ENCODE measurements at regions not wholly inside any gene's neighbourhood (a gene's known extent, or its start where the extent isn't known, plus 50 kb on each side); places are given as distances from the start of the nearest gene placed in this dataset.
"Not testable (repeated sequence)": the region's sequence is repeated elsewhere in the genome, so short reads cannot be mapped to it uniquely, and the experiment has no call there.

GRCh38 chr6:20020526-20020925 is 183.4 kb downstream of the ID4 start:
- Histone ChIP-seq H3K9me3 (no peaks in the 10 kb centered on the region), H3K36me3 (no peaks in the 10 kb centered on the region), H3K4me3 (no peak overlapping the region), H3K27me3 (no peaks in the 10 kb centered on the region), H3K27ac (no peak overlapping the region), H3K4me1 (no peaks in the 10 kb centered on the region)
- TF ChIP-seq CTCF (IDR thresholded peaks at IDR 0.05) (no peak), POLR2A (IDR thresholded peaks at IDR 0.05) (no peak), POLR2AphosphoS5 (IDR thresholded peaks at IDR 0.05) (no peak)
- no peak for DNase-seq (ENCODE audit: low spot score in 2 of 2)
- intact Hi-C loops (cut with DNase I; ENCODE audit: low total_unique reads): no loop called here

GRCh38 chr6:20021795-20022194 is 184.6 kb downstream of the ID4 start:
- Histone ChIP-seq H3K27me3 (no peaks in the 10 kb centered on the region), H3K9me3 (no peaks in the 10 kb centered on the region), H3K36me3 (no peaks in the 10 kb centered on the region), H3K4me1 (no peaks in the 10 kb centered on the region), H3K27ac (no peak overlapping the region), H3K4me3 (no peak overlapping the region)
- TF ChIP-seq POLR2AphosphoS5 (IDR thresholded peaks at IDR 0.05) (no peak), POLR2A (IDR thresholded peaks at IDR 0.05) (no peak), CTCF (IDR thresholded peaks at IDR 0.05) (no peak)
- DNase-seq (ENCODE audit: low spot score in 2 of 2): no peak
- intact Hi-C loops (cut with DNase I; ENCODE audit: low total_unique reads): no loop called here

GRCh38 chr6:20023549-20024315 is 186.6 kb downstream of the ID4 start:
- not testable (repeated sequence) for DNase-seq (ENCODE audit: low spot score in 2 of 2)

GRCh38 chr6:20024316-20024673 is 187.1 kb downstream of the ID4 start:
- no peak for DNase-seq (ENCODE audit: low spot score in 2 of 2)

More at GRCh38 chr6:20023549-20024315, 186.6 kb downstream of the ID4 start:
- H3K27me3 ChIP-seq; H3K4me3 ChIP-seq; intact Hi-C loops (cut with DNase I; ENCODE audit: low total_unique reads); H3K36me3 ChIP-seq; H3K27ac ChIP-seq; H3K4me1 ChIP-seq; H3K9me3 ChIP-seq: not testable (repeated sequence)

GRCh38 chr6:20024978-20025377 is 187.3 kb downstream of the MBOAT1 start:
- H3K27me3 ChIP-seq: no peaks in the 10 kb centered on the region
- intact Hi-C loops (cut with DNase I; ENCODE audit: low total_unique reads): no loop called here
- TF ChIP-seq CTCF (IDR thresholded peaks at IDR 0.05) (no peak), POLR2A (IDR thresholded peaks at IDR 0.05) (no peak), POLR2AphosphoS5 (IDR thresholded peaks at IDR 0.05) (no peak)

More at GRCh38 chr6:20024316-20024673, 187.1 kb downstream of the ID4 start:
- no peak overlapping the region for H3K4me3 ChIP-seq
- no peaks in the 10 kb centered on the region for H3K4me1 ChIP-seq
- no peak overlapping the region for H3K27ac ChIP-seq
- no peaks in the 10 kb centered on the region for H3K9me3 ChIP-seq
- no peak for TF ChIP-seq POLR2AphosphoS5 (IDR thresholded peaks at IDR 0.05)
- no peak for TF ChIP-seq POLR2A (IDR thresholded peaks at IDR 0.05)
- TF ChIP-seq CTCF (IDR thresholded peaks at IDR 0.05): no peak
- intact Hi-C loops (cut with DNase I; ENCODE audit: low total_unique reads): no loop called here
- H3K27me3 ChIP-seq: no peaks in the 10 kb centered on the region
- no peaks in the 10 kb centered on the region for H3K36me3 ChIP-seq

More at GRCh38 chr6:20024978-20025377, 187.3 kb downstream of the MBOAT1 start:
- Histone ChIP-seq H3K4me1 (no peaks in the 10 kb centered on the region), H3K27ac (no peak overlapping the region), H3K9me3 (no peaks in the 10 kb centered on the region), H3K36me3 (no peaks in the 10 kb centered on the region), H3K4me3 (no peak overlapping the region)
- DNase-seq (ENCODE audit: low spot score in 2 of 2): no peak
